ENCODE measurements at regions not wholly inside any gene's neighbourhood (a gene's known extent, or its start where the extent isn't known, plus 50 kb on each side); places are given as distances from the start of the nearest gene placed in this dataset.

GRCh38 chr5:141765896-141766551, 84.0 kb upstream of the ARAP3 start:
- TF ChIP-seq, protein P1, sequence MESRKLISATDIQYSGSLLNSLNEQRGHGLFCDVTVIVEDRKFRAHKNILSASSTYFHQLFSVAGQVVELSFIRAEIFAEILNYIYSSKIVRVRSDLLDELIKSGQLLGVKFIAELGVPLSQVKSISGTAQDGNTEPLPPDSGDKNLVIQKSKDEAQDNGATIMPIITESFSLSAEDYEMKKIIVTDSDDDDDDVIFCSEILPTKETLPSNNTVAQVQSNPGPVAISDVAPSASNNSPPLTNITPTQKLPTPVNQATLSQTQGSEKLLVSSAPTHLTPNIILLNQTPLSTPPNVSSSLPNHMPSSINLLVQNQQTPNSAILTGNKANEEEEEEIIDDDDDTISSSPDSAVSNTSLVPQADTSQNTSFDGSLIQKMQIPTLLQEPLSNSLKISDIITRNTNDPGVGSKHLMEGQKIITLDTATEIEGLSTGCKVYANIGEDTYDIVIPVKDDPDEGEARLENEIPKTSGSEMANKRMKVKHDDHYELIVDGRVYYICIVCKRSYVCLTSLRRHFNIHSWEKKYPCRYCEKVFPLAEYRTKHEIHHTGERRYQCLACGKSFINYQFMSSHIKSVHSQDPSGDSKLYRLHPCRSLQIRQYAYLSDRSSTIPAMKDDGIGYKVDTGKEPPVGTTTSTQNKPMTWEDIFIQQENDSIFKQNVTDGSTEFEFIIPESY (IDR thresholded peaks at IDR 0.05; ENCODE audit: extremely low read depth, insufficient replicate concordance, low read length) = no peak
- TF ChIP-seq, protein P2, sequence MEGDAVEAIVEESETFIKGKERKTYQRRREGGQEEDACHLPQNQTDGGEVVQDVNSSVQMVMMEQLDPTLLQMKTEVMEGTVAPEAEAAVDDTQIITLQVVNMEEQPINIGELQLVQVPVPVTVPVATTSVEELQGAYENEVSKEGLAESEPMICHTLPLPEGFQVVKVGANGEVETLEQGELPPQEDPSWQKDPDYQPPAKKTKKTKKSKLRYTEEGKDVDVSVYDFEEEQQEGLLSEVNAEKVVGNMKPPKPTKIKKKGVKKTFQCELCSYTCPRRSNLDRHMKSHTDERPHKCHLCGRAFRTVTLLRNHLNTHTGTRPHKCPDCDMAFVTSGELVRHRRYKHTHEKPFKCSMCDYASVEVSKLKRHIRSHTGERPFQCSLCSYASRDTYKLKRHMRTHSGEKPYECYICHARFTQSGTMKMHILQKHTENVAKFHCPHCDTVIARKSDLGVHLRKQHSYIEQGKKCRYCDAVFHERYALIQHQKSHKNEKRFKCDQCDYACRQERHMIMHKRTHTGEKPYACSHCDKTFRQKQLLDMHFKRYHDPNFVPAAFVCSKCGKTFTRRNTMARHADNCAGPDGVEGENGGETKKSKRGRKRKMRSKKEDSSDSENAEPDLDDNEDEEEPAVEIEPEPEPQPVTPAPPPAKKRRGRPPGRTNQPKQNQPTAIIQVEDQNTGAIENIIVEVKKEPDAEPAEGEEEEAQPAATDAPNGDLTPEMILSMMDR (IDR thresholded peaks at IDR 0.05 in 2 of 3, conservative IDR thresholded peaks at IDR 0.05 in 1 of 3; ENCODE audit: borderline replicate concordance in 1 of 3, insufficient read depth in 1 of 3, low read depth in 2 of 3, low read length in 2 of 3) = no peak
- TF ChIP-seq, protein P3, sequence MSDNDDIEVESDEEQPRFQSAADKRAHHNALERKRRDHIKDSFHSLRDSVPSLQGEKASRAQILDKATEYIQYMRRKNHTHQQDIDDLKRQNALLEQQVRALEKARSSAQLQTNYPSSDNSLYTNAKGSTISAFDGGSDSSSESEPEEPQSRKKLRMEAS (IDR thresholded peaks at IDR 0.05) = no peak
- TF ChIP-seq POLR2A (IDR thresholded peaks at IDR 0.05; ENCODE audit: borderline replicate concordance, extremely low read depth, insufficient read depth, insufficient read length) (no peak), CEBPB (IDR thresholded peaks at IDR 0.05; ENCODE audit: low read depth) (no peak), ELF1 (IDR thresholded peaks at IDR 0.05; ENCODE audit: borderline replicate concordance, low read depth) (no peak), EZH2 (IDR thresholded peaks at IDR 0.05) (no peak), POLR2AphosphoS5 (IDR thresholded peaks at IDR 0.05; ENCODE audit: low read depth, low read length) (no peak), RAD21 (IDR thresholded peaks at IDR 0.05; ENCODE audit: low read depth) (no peak), EZH2phosphoT487 (IDR thresholded peaks at IDR 0.05; ENCODE audit: borderline replicate concordance) (no peak)
- TF ChIP-seq, protein P4, sequence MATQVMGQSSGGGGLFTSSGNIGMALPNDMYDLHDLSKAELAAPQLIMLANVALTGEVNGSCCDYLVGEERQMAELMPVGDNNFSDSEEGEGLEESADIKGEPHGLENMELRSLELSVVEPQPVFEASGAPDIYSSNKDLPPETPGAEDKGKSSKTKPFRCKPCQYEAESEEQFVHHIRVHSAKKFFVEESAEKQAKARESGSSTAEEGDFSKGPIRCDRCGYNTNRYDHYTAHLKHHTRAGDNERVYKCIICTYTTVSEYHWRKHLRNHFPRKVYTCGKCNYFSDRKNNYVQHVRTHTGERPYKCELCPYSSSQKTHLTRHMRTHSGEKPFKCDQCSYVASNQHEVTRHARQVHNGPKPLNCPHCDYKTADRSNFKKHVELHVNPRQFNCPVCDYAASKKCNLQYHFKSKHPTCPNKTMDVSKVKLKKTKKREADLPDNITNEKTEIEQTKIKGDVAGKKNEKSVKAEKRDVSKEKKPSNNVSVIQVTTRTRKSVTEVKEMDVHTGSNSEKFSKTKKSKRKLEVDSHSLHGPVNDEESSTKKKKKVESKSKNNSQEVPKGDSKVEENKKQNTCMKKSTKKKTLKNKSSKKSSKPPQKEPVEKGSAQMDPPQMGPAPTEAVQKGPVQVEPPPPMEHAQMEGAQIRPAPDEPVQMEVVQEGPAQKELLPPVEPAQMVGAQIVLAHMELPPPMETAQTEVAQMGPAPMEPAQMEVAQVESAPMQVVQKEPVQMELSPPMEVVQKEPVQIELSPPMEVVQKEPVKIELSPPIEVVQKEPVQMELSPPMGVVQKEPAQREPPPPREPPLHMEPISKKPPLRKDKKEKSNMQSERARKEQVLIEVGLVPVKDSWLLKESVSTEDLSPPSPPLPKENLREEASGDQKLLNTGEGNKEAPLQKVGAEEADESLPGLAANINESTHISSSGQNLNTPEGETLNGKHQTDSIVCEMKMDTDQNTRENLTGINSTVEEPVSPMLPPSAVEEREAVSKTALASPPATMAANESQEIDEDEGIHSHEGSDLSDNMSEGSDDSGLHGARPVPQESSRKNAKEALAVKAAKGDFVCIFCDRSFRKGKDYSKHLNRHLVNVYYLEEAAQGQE (IDR thresholded peaks at IDR 0.05; ENCODE audit: low read depth) = no peak

All from HCT116 (cell line).